GM18499 (cell line): ENCODE measurements at regions not wholly inside any gene's neighbourhood (a gene's known extent, or its start where the extent isn't known, plus 50 kb on each side); places are given as distances from the start of the nearest gene placed in this dataset.

Experiments
- ATAC-seq: cut with Tn5 transposase; IDR thresholded peaks from one replicate; pipeline ENCODE4 v1.9.1; 2021; ENCODE audit warnings: moderate number of reproducible peaks; ENCODE audit not compliant: insufficient read depth, unreplicated experiment

DNA sequence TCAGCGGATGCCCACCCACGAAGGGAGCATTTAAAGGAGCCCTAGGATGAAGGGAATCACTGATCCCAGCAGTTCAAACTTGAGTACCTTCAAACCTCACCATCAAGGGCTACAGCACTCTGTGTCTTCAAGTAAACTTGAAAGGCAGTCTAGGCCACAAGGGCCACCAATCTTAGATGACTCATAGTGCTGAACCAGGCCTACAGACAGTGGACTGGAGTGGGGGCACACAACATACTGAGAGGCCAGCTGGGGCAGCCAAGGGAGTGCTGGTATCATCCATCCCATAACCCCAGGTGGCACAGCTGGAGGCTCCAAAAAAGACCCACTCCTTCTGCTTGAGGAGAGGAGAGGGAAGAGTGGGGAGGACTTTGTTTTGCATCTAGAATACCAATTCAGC lies 345.4 kb downstream of the DUSP10 start:
- ATAC-seq = no peak

DNA sequence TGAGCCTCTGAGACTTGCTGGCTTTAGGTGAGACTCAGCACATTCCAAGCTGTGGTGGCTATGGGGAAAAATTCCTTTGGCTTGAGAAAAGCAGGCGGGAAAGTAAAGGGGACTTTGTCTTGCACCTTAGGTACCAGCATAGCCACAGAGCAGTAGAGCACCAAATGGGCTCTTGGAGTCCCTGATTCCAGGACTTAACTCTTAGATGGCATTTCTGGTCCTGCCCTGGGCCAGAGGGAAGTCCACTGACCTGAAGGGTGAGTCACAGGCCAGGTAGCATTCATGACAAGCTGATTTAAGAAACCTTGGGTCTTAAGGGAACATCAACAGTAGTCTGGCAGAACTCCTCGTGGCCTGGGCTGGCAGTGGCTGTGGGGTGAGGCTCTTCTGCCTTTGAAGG lies 344.7 kb downstream of the DUSP10 start:
- no peak for ATAC-seq

DNA sequence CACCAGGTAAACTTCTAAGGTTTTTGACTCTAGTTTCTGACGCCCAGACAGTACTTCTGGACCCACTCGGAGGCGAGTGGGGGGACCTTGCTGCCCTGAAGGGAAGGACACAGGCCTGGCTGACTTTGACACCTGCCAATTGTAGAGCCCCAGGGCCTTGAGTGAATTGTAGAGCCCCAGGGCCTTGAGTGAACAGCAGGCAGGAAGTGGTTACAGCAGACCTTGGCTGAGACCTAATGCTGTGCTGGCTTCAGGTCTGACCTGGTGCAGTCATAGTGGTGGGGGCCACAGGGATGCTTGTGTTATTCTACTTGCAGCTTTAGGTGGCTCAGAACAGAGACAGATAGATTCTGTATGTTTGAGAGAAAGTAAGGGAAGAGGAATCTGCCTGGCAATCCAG lies 344.3 kb downstream of the DUSP10 start:
- no peak for ATAC-seq

DNA sequence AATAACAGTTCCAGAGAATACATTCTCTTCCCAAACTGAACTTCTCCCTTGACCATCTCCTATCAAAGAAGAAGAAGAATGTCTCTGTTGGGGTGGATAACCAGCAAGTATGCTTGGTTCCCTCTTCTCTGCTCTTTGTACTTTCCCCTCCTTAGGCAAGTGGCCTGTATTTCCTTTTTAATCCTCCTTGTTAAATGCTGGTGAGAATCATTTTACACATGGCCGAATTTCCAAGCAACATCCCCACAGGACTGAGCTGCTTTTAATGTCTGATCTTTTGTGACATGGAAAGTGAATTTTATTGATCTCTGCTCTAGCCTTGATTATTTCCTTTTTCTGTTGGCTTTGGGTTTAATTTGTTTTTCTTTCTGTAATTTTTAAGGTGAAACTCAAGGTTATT lies 336.7 kb downstream of the DUSP10 start:
- no peak for ATAC-seq

DNA sequence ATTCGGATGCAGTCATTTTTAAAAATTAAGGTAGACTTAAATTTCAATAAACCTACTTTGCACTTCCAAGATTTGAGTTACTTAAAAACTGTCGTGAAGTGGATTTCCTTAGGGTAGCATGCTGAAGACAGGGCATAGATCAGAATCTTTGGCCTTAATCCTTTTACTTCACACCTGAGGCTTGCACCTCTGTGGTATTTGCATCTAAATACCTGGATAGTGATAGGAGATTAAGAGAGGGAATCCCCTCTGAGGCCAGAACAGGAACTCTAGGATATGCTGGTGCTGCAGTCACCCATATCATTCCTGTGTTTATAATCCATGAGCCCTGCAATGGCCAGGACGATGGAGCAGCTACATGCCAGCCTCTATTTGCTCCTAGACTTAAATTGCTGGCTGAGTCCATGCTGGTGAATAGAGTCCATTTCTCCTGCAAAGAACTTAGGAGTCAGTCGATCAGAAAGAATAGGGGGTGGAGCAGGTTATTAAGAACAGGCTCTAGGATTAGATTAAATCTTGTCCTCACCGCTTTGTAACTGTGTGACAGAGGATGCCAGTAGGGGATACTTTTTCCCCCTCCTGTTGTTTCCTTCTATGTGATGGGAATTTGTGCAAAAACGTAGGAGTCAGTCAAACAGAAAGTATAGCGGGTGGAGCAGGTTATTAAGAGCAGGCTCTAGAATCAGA lies 333.6 kb downstream of the DUSP10 start:
- ATAC-seq = no peak

DNA sequence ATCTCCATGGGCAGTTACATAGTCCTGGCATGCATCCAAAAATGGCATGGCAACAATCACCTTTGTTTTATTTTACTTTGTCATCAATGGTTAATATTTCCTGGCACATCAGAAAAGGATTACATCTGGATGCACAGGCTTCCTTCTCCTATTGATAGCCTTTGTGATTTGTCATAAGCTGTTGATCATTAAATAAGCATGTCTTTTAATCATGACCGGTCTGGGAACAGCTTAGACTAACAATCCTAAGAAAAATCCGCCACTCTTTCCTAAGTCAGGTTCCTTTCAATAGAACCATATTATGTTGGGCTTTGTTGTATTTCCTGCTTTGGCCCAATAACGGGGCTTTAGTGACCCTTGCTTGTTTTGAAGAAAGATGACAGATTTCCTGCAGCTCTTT lies 330.6 kb downstream of the DUSP10 start:
- ATAC-seq = no peak

DNA sequence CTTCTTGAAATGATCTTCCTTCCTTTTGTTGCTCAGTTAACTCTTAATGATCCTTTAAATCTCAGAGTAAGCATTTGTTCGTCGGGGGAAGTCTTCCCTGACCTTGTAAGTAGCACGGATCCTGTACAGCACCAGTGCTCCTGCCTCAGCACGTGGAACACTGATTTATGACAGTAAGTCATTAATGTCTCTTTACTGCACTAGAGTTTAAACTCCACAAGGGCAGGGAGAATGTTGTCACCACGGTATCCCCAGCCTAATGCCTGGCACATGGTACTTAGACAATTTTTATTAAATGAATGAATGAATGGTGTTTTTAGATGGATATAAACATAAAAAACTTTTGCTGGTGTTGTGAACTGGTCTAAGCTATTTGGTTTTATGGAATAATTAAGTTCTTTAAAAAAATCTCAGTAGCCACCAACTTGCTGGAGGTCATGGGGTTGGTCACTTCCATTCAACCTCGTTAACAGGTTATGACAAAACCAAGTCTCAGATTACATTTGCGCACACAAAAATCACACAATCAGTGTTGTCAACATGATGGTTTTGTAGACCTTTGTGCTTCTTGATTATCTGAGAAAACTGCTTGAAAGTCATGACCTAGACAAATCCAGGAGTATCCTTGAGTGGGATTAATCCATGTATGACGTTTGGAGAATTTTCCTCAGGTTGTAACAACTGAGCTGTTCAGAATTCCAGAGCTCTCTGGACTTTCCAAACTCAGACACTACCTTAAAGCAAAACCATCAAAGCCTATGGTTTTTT lies 326.9 kb downstream of the DUSP10 start:
- ATAC-seq = no peak

DNA sequence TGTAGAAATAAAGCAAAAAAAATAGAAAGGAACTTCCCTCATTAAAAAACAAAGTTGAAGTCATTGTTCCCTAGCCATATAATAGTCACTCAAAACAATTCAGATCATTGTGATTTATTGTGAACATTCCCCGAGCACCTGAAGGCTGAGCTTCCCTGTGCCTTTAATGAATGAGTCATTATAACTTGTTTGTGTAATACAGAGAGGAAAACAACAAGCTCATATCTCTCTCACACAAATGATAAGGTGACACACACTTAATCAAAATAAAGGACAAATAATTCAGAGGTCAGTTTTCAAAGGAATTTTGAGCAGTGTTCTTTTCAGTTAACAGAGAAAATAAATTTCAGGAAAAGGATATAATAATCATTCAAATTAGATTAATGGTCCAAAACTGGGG lies 326.2 kb downstream of the DUSP10 start:
- no peak for ATAC-seq

DNA sequence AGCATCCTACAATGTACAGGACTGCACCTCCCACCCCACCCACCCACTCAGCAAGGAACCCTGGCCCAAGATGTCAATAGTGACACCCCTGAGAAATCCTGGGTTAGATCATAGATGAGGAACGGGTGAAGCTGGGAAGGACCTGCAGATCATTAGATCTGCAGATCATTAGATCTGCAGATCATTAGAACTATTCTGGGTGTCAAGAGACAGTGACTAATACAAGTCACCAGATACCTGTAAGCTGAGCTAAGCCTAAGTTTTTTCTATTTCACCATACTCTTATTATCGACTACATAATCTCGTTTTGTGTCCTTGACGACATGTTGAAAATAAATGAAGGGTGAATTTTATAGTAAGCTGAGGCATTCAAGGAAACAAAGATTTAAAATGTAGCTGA lies 325.7 kb downstream of the DUSP10 start:
- no peak for ATAC-seq

DNA sequence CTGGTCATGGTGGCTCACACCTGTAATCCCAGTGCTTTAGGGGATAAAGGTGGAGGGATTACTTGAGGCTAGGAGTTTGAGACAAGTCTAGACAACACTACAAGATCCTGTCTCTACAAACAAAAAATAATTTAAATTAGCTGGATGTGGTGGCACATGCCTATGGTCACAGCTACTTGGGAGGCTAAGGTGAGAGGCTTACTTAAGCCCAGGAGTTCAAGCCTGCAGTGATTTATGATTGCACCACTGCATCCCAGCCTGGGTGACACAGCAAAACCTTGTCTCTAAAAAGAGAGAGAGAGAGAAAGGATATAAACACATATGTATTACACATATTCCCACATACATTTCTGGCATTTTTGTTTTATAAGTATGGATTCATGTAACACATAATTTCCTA lies 325.2 kb downstream of the DUSP10 start:
- ATAC-seq = no peak

DNA sequence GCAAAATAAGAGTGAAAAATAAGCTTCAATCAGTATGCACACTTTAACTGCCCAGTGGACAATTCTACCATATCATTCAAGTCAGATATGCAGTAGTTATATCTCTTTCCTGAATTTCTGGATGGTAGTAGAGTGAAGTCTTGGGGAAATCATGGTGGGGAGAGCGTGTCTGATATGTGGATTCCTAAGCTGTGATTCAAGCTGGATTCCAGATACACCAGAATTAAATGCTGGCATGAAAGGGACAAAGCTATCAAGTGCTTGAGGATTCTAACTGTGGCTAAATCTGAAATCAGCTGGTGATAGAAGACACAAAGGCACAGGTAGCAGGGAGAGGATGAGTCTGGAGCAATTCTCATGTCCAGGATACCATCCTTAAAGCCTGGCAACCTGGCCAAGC lies 323.5 kb downstream of the DUSP10 start:
- no peak for ATAC-seq

DNA sequence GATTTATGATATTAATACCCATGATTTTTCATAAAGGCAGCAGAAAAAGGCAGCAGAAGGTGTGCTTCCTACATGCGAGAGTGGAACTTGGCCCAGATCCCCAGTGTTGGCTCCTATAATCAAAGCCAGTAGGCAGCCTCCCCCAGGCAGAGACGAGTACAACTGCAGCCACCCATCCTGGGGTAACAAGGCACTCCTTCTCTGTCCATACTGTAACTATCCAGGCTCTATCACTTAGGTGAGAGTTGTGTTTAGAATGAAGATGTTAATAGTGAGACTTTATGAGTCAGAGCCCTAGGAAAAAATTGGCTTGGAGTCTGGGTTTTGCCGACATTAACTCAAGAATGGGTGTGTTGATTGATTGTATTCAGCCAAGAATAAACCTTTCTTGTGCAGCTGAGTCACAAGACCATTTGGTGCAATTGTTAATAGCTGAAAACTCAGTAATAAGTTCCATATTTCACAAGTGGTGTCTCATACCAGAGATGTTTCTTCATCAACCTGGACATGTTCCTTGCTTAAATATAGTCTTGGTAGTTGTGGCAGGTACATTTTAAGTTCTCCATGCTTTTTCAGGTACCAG lies 322.3 kb downstream of the DUSP10 start:
- ATAC-seq = no peak

DNA sequence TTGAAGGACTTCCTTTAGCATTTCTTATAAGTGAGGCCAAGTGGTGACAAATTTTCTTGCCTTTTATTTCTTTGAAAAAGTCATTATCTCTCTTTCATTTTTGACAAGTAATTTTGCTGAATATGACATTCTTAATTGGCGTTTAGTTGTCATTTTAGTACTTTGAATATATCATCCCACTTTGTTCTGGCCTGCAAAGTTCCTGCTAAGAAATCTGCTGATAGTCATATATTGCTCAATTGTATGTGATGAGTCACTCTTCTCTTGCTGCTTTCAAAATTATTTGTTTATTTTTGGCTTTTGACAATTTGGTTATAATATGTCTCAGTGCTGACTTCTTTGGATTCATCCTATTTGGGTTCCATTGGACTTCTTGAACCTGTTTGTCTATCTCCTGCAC lies 312.6 kb downstream of the DUSP10 start:
- ATAC-seq = no peak

DNA sequence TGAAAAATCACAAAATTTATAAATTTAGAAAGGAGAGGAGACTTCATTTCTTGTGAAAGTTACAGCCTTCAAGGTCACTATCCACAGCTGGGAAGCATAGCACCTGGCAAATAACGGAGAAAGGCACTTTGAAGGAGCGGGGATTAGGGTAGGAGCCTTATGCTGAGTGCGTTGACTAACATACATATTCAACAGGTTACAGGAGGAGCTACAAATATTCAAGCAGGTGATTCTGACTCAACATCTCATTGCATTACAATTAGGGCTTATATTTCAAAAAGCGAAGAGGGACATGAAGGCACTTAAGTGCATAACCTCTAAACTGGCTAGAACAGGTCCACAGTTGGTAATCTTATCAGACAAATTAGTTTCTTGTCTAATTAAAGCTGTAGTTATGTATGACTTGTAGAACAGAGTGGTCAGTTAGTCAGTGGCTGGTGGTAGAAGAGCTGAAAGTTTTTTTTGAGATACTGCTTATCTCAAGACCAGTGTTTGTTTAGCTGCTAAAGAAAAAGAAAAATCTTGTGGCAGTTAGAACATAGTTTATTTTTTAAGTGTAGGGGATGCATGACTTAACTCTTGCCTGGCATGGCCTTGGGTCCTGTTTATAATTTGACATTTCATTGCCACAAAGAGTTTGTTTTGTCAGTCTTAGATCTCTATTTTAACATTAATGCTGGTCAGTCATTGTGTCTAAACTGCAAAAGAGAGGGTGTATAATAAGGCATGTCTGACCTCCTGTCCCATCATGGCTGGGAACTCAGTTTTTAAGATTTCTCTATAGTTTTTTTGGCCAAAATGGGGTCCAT lies 311.5 kb downstream of the DUSP10 start:
- ATAC-seq = no peak

DNA sequence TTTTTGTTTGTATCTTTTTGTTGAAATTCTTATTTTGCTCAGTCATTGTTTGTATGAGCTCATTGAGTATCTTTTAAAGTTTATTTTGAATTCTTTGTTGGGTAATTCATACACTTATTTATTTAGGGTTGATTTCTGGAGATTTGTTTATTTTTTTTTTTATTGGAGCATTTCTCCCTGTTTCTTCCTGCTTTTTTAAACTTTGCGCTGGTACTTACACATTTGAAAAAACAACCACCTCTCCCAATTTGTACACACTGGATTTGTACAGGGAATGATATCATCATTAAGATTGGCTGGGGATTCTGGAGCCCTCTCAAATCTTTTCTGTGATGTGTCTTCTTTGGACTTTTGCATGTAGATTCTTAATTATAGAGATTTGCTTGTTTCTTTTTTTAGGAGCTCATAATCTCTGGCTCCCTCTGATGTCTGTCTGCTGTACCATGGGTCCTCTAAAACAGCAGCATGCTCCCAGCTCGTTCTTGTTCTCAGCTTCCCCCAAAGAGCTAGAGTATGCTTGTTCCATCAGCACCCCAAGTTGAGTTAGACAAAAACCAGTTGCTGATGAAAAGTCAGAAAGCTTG lies 310.7 kb downstream of the DUSP10 start:
- ATAC-seq = no peak

DNA sequence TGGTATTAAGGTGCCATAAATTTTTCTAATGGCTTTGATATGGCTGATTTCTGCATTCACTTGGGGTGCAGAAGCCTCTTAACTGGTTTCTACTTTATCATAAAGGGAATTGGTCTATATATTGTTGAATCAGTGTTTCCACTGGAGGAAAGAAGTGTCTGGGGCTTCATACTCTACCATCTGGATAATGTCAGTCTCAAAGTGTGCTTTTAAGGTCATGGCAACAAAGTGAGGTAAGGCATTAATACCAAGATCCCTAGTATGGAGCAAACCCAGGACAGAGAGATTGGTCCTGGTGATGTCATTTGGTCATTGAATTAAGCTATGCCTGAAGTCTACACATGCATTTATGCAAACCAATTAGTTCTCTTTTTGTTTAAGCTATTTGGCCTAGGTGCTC lies 309.9 kb downstream of the DUSP10 start:
- no peak for ATAC-seq

DNA sequence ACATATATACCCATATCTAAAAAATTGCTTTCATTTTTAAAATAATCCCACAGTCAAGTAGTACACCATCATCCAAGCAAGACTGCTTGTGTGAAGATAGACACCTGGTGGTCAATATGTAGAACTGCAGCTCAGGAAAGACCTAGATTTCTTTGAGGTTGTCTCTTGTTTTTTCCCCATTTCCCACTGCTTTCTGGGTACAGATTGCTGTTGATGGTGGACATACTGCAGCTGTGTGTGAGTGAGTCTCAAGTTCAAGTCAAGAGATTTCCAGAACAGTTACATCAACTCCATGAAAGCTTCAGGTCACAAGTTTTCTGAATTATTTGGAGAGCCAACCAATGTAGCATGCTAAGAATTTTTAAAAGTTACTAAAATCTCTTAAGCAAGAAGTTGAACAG lies 306.4 kb downstream of the DUSP10 start:
- no peak for ATAC-seq

DNA sequence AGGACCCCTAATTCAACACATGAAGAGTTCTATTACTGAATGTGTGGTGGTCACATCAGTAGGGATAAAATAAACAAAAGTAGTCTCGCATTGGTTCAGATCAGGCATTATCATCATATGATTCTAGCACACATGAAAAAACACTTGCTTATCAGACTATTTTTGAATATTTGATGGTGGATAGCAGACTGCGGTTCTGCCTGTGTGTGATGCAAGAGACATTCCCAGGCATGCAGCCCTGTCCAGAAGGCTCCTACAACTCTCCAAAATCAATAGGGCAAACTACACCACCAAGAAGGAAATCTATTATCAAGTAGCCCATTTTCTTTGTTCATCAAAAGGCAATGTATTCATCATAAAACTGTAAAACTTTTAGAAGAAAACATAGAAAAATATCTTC lies 304.7 kb downstream of the DUSP10 start:
- ATAC-seq = no peak

DNA sequence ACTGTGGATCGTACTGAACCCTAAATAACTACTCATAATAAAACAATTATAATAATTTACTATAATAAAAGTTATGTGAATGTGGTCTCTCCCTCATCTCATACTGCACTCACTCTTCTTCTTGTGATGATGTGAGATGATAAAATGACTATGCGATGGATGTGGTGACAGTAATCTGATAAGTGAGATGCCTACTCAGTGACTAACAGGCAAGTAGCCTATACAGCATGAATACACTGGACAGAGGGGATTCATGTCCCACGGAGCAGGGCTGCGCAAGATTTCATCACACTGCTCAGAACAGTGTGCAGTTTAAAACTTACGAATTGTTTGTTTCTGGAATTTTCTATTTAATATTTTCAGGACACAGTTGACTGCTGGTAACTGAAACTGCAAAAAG lies 304.0 kb downstream of the DUSP10 start:
- ATAC-seq = no peak

DNA sequence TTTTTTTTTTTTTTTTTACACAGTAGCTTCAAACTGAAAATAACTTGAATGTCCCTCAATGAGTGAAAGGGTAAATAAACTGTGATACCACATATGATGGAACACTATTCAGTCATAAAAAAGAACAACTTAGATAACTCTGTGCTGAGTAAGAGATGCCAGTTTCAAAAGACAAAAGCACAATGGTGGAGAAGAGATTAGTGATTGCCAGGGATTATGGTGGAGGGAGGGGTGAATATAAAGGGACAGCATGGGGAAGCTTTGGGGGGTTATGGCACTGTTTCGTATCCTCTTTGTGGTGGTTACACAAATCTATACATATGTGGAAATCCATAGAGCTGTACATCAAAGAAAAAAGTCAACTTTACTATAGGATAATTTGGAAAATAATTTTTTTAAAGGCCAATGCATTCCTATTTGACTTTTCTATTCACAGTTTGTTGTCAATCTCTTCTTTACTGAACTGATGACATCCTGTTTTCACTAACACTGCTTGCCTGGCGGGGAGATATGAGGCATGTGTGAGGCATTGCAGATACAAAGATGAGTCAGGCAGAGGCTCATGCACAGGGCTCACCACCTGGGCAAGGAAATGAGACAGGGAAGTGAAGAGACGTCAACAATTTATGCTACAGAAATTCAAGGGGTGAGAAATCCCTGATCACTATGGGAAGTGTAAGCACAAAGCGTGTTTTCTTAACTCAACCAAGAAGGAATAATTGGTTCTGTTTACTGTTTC lies 302.7 kb downstream of the DUSP10 start:
- ATAC-seq = peak; percentile 69
